ENCODE measurements at regions not wholly inside any gene's neighbourhood (a gene's known extent, or its start where the extent isn't known, plus 50 kb on each side); places are given as distances from the start of the nearest gene placed in this dataset.

DNA sequence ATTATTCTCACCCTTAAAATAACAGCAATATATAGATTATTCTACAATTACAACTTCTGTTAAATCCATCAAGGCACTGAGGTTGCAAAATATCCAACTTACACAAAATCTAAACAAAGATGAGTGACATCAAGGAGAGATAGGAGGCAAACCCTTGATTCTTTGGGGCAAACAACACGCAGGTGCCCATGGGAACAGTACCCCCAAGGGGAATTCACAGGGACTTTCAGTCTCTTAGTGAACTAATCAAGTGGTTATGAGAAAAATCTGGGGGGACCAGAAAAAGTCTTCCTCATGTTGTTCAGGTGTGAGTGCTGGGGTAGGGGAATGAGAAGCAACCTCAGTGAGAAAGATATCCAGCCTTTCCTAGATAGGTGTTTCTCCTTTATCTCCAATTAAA, 1107.9 kb downstream of the PLA2G4A start:
- TF ChIP-seq, protein P1, sequence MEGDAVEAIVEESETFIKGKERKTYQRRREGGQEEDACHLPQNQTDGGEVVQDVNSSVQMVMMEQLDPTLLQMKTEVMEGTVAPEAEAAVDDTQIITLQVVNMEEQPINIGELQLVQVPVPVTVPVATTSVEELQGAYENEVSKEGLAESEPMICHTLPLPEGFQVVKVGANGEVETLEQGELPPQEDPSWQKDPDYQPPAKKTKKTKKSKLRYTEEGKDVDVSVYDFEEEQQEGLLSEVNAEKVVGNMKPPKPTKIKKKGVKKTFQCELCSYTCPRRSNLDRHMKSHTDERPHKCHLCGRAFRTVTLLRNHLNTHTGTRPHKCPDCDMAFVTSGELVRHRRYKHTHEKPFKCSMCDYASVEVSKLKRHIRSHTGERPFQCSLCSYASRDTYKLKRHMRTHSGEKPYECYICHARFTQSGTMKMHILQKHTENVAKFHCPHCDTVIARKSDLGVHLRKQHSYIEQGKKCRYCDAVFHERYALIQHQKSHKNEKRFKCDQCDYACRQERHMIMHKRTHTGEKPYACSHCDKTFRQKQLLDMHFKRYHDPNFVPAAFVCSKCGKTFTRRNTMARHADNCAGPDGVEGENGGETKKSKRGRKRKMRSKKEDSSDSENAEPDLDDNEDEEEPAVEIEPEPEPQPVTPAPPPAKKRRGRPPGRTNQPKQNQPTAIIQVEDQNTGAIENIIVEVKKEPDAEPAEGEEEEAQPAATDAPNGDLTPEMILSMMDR (IDR thresholded peaks at IDR 0.05) = no peak
- no peak for TF ChIP-seq POLR2A (IDR thresholded peaks at IDR 0.05)
